Activated naive CD4-positive, alpha-beta T cell treated with anti-CD3 and anti-CD28 coated beads, Interleukin-2, amount 50 U/mL, for 72 hours (primary cell): ENCODE measurements at regions not wholly inside any gene's neighbourhood (a gene's known extent, or its start where the extent isn't known, plus 50 kb on each side); places are given as distances from the start of the nearest gene placed in this dataset.

Experiments
- ATAC-seq, 2 donors: fragments of 150-1000 bp; cut with Tn5 transposase; 2 replicates each; pipeline ENCODE4 v1.10.0; 2021; ENCODE audit warnings: mild to moderate bottlenecking in 2 of 2, moderate library complexity in 2 of 2
- DNase-seq, 2 donors: peaks; one replicate each; pipeline ENCODE4 v3.0.0; 2021 to 2022; ENCODE audit warnings: low spot score in 2 of 2
- H3K27ac Mint-ChIP-seq, 2 donors: one replicate each; pipeline ENCODE4 v1.8.0; 2022; ENCODE audit warnings: mild to moderate bottlenecking in 2 of 2, mixed read lengths in 2 of 2
- H3K36me3 Mint-ChIP-seq, 2 donors: one replicate each; pipeline ENCODE4 v1.8.0; 2022; ENCODE audit warnings: mixed read lengths in 2 of 2
- H3K9me3 Mint-ChIP-seq, 2 donors: one replicate each; pipeline ENCODE4 v1.8.0; 2022; ENCODE audit warnings: mixed read lengths in 2 of 2

- Mint-ChIP-seq H3K27ac (no peak overlapping the region), H3K36me3 (no peaks in the 10 kb centered on the region)
- ATAC-seq: no peak
Measured at GRCh38 chr20:24132246-24132645, 143.7 kb upstream of the GGTLC1 start.

GRCh38 chr20:24131684-24132083, 143.1 kb upstream of the GGTLC1 start:
- ATAC-seq: no peak
- Mint-ChIP-seq H3K9me3 (peaks cover 0 to 6% of the 10 kb centered on the region in 2 donors), H3K27ac (no peak overlapping the region), H3K36me3 (no peaks in the 10 kb centered on the region)
- DNase-seq: no peak

More at GRCh38 chr20:24132246-24132645, 143.7 kb upstream of the GGTLC1 start:
- peaks cover 0 to 6% of the 10 kb centered on the region in 2 donors for H3K9me3 Mint-ChIP-seq
- DNase-seq: no peak

DNA sequence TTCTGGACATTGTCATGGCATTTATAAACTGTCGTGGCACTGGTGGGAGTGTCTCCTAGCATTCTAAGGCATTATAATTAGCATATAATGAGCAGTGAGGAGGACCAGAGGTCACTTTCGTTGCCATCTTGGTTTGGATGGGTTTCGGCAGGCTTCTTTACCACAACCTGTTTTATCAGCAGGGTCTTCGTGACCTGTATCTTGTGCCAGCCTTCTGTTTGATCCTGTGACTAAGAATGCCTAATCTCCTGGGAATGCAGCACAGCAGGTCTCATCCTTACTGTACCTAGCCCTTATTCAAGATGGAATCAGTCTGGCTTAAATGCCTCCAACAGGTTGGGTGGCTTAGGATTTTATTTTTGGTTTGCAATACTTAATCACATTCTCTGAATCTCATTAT, 142.7 kb upstream of the GGTLC1 start:
- ATAC-seq (no peak), DNase-seq (no peak)
- Mint-ChIP-seq H3K36me3 (no peaks in the 10 kb centered on the region), H3K9me3 (peaks cover 0 to 6% of the 10 kb centered on the region in 2 donors), H3K27ac (no peak overlapping the region)

DNA sequence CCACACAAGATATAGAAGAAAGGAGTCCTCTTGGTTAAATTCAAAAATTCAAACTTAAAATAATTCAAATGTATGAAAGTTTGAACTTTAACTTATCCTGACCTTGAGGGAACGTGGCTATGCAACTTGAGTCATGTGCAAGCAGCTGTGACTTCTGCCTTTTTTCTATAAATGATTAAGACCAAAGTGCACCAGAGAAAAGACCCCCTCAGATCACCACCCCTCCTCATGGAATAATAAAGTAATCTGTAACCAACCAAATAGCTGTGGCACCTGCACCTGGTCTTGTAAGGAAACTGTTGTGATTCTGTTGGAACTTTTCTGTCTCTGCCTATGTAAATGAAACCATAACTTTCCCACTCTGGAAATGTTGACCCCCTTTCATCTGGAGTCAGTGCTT, 141.1 kb upstream of the GGTLC1 start:
- no peak overlapping the region for H3K27ac Mint-ChIP-seq
- ATAC-seq: no peak

GRCh38 chr20:24124951-24125650, 136.5 kb upstream of the GGTLC1 start:
- ATAC-seq (no peak), DNase-seq (no peak)
- peaks cover 0 to 4% of the 10 kb centered on the region in 2 donors for H3K36me3 Mint-ChIP-seq
- no peak overlapping the region for H3K27ac Mint-ChIP-seq
- no peaks in the 10 kb centered on the region for H3K9me3 Mint-ChIP-seq

More for the DNA sequence above, 141.1 kb upstream of the GGTLC1 start:
- H3K36me3 Mint-ChIP-seq: peaks cover 0 to 4% of the 10 kb centered on the region in 2 donors
- H3K9me3 Mint-ChIP-seq: peaks cover 0 to 6% of the 10 kb centered on the region in 2 donors
- DNase-seq: no peak

- no peaks in the 10 kb centered on the region for H3K9me3 Mint-ChIP-seq
- no peak for ATAC-seq
- H3K27ac Mint-ChIP-seq: no peak overlapping the region
- no peak for DNase-seq
- H3K36me3 Mint-ChIP-seq: peaks cover 0 to 4% of the 10 kb centered on the region in 2 donors
Measured at GRCh38 chr20:24124003-24124402, 135.4 kb upstream of the GGTLC1 start.

- peak overlapping the region in 1 of 2 donors; percentile 37 for H3K27ac Mint-ChIP-seq
- no peaks in the 10 kb centered on the region for H3K9me3 Mint-ChIP-seq
- DNase-seq (no peak), ATAC-seq (no peak)
- H3K36me3 Mint-ChIP-seq: no peaks in the 10 kb centered on the region
Measured at GRCh38 chr20:24118441-24119175, 130.0 kb upstream of the GGTLC1 start.

DNA sequence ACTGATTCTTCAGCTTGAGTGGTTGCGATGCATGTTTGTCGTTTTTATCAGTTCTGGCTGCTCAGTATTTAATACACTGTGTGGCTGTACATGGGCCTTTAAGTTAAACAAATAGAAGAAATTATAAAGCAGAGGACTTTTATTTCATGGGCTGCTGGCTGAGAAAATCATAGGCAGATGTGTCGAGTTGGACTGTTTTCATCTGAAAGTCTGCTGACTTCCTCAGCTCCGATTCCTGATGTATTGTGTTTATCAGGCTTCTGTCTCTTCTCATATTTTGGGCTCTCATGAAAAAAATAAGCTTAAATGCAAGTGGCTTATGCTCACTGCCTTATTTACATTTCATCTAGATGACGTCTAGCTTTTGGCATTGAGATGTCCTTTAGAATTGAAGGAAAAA, 129.5 kb upstream of the GGTLC1 start:
- ATAC-seq: no peak
- Mint-ChIP-seq H3K9me3 (no peaks in the 10 kb centered on the region), H3K27ac (peak overlapping the region in 1 of 2 donors; percentile 37), H3K36me3 (no peaks in the 10 kb centered on the region)
- no peak for DNase-seq

GRCh38 chr20:24117383-24117782, 128.8 kb upstream of the GGTLC1 start:
- no peaks in the 10 kb centered on the region for H3K9me3 Mint-ChIP-seq
- H3K36me3 Mint-ChIP-seq: no peaks in the 10 kb centered on the region

DNA sequence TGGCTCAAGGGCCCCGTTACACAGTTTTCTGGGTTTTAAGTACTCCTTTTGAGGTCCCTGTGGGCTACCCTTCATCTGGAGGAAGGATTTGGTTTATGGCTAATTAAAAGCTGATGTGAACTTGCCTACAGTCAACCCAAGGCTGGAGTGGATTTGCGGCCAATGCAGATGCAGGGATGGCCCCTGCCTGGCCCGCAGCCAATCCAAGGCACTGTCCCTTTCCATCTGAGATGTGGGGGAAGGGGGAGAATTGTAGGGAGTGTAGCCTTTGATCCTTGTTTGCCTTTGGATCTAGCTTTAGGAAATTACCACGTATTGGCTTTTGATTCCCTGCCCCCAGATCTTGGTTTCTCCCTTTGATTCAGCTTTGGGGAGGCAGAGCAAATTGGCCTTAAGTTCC, 128.0 kb upstream of the GGTLC1 start:
- H3K9me3 Mint-ChIP-seq: no peaks in the 10 kb centered on the region
- H3K27ac Mint-ChIP-seq: no peak overlapping the region
- no peaks in the 10 kb centered on the region for H3K36me3 Mint-ChIP-seq
- no peak for DNase-seq
- no peak for ATAC-seq

More at GRCh38 chr20:24117383-24117782, 128.8 kb upstream of the GGTLC1 start:
- H3K27ac Mint-ChIP-seq: no peak overlapping the region
- no peak for DNase-seq
- no peak for ATAC-seq

- no peak for ATAC-seq
- Mint-ChIP-seq H3K27ac (no peak overlapping the region), H3K36me3 (no peaks in the 10 kb centered on the region), H3K9me3 (no peaks in the 10 kb centered on the region)
- no peak for DNase-seq
Measured at GRCh38 chr20:24112360-24112759, 123.8 kb upstream of the GGTLC1 start.

- no peaks in the 10 kb centered on the region for H3K36me3 Mint-ChIP-seq
- no peak for DNase-seq
Measured at GRCh38 chr20:24111858-24112257, 123.3 kb upstream of the GGTLC1 start.

GRCh38 chr20:24109537-24109936, 121.0 kb upstream of the GGTLC1 start:
- no peak for DNase-seq
- Mint-ChIP-seq H3K36me3 (no peaks in the 10 kb centered on the region), H3K9me3 (no peaks in the 10 kb centered on the region), H3K27ac (no peak overlapping the region)
- peak in 1 of 2 donors; percentile 47 for ATAC-seq

More at GRCh38 chr20:24111858-24112257, 123.3 kb upstream of the GGTLC1 start:
- no peak overlapping the region for H3K27ac Mint-ChIP-seq
- ATAC-seq: no peak
- H3K9me3 Mint-ChIP-seq: no peaks in the 10 kb centered on the region

DNA sequence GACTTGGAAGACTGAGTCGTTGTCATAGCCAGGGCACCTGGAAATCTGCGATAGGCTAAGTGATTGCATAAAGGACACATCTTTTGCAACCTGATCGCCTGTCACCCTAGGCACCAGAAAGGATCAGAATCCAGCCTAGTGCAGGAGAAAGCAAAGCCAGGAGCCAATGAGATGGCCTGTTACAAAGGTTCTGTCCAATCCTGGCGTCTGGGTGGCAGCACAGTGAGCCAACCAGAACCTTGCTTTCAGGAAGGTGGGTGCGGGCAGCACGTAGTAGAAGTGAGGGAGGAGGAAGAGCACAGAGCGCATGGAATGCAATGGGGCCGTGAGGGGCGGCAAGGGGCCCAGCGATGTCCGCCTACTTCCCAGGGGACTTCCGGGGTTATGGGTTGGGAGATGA, 120.4 kb upstream of the GGTLC1 start:
- ATAC-seq (peak in 1 of 2 donors; percentile 24), DNase-seq (no peak)
- no peaks in the 10 kb centered on the region for H3K9me3 Mint-ChIP-seq
- H3K36me3 Mint-ChIP-seq: no peaks in the 10 kb centered on the region
- H3K27ac Mint-ChIP-seq: peak overlapping the region in 1 of 2 donors; percentile 14

DNA sequence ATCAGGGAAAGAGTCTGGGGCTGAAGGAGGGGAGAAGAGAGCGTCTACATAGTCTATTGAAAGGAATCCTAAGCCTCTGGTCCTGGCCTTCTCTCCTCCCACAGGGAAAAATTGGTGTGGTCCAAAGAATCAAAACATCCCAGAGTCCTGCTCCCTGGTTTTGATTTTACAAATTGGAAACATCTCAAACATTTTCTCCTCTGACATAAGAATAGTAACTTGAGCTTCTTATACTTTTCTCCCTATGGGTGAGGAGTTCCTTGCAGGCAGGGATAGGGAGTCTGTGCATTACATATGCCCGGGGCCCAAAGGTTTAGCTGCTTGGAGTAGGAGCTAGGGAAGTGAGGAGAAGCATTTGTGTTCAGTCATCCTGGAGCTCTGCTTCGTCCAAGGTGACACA, 120.0 kb upstream of the GGTLC1 start:
- ATAC-seq (no peak), DNase-seq (no peak)
- no peaks in the 10 kb centered on the region for H3K36me3 Mint-ChIP-seq
- peak overlapping the region in 1 of 2 donors; percentile 14 for H3K27ac Mint-ChIP-seq
- H3K9me3 Mint-ChIP-seq: no peaks in the 10 kb centered on the region

DNA sequence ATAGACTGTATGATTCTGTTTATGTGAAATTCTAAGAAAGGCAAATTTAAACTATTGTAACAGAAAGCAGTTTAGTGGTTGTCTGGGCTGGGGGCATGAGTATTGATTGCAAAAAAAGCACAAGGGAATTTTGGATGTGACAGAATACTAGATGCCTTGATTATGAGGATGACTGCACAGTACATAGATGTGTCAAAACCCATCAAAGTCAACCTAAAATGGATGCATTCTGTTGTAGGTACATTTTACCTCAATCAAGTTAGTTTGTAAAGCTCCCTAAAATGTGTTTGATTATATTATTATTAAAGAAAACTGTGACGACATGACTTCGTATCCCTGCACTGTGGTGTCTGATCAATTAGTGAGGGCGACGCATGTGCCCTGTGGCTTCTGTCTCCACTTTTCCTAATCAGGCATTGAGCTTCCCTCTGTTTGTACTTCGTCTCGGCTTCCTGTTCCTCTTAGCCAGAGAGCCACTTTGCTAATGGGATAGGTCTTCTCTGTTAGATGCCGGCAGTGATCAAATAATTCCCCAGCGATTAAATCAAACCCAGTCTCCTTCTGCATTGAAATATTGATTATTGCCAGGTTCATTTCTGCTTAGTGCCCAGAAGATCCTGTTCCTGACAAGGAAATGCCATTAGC, 118.3 kb upstream of the GGTLC1 start:
- DNase-seq (no peak), ATAC-seq (peak in 1 of 2 donors; percentile 61)
- Mint-ChIP-seq H3K9me3 (no peaks in the 10 kb centered on the region), H3K27ac (no peak overlapping the region), H3K36me3 (no peaks in the 10 kb centered on the region)

GRCh38 chr20:24106150-24106800, 117.7 kb upstream of the GGTLC1 start:
- ATAC-seq (no peak), DNase-seq (no peak)
- Mint-ChIP-seq H3K36me3 (no peaks in the 10 kb centered on the region), H3K9me3 (no peaks in the 10 kb centered on the region), H3K27ac (no peak overlapping the region)
